Loucy (cell line): ENCODE measurements at regions not wholly inside any gene's neighbourhood (a gene's known extent, or its start where the extent isn't known, plus 50 kb on each side); places are given as distances from the start of the nearest gene placed in this dataset.

Experiments used
- H2AFZ ChIP-seq: fragments of 200-600 bp; sonication (generic); 2 replicates; pipeline ENCODE4 v1.6.0; 2016; ENCODE audit warnings: antibody characterized with exemption, mild to moderate bottlenecking, low read length, moderate library complexity
- H3F3A ChIP-seq: fragments of 200-600 bp; 2 replicates; pipeline ENCODE4 v1.6.0; 2016; ENCODE audit warnings: antibody characterized with exemption, low read depth, mild to moderate bottlenecking
- H3K27me3 ChIP-seq: fragments of 200-600 bp; sonication (generic); 2 replicates; pipeline ENCODE4 v1.6.1; 2014; ENCODE audit warnings: low read length, mild to moderate bottlenecking; ENCODE audit not compliant: insufficient read depth, poor library complexity, severe bottlenecking
- H3K36me3 ChIP-seq: fragments of 200-600 bp; sonication (generic); 2 replicates; pipeline ENCODE4 v1.6.1; 2016; ENCODE audit warnings: low read length; ENCODE audit not compliant: insufficient read depth
- H3K4me1 ChIP-seq: fragments of 200-600 bp; sonication (generic); 2 replicates; pipeline ENCODE4 v1.5.1; 2014; ENCODE audit warnings: low read length, mild to moderate bottlenecking; ENCODE audit not compliant: insufficient read depth, poor library complexity, severe bottlenecking
- H3K4me2 ChIP-seq: fragments of 200-600 bp; sonication (generic); 2 replicates; pipeline ENCODE4 v1.6.0; 2014; ENCODE audit warnings: antibody characterized with exemption, low read length, low read depth, mild to moderate bottlenecking; ENCODE audit not compliant: poor library complexity, severe bottlenecking
- H3K4me3 ChIP-seq: fragments of 200-600 bp; sonication (generic); 2 replicates; pipeline ENCODE4 v1.5.1; 2014; ENCODE audit warnings: low read length, mild to moderate bottlenecking, mixed read lengths; ENCODE audit not compliant: poor library complexity, severe bottlenecking
- H3K79me2 ChIP-seq: fragments of 200-600 bp; sonication (generic); 2 replicates; pipeline ENCODE4 v1.6.1; 2014; ENCODE audit warnings: low read length; ENCODE audit not compliant: insufficient read depth
- H3K9ac ChIP-seq: fragments of 200-600 bp; sonication (generic); 2 replicates; pipeline ENCODE4 v1.6.0; 2014; ENCODE audit warnings: mild to moderate bottlenecking, low read depth, low read length, moderate library complexity; ENCODE audit not compliant: poor library complexity, severe bottlenecking
- H3K9me2 ChIP-seq: fragments of 200-600 bp; sonication (generic); replicated peaks from 2 replicates; pipeline ENCODE4 v1.6.1; 2016; ENCODE audit warnings: low read depth, low read length, mixed read lengths
- H3K9me3 ChIP-seq: fragments of 200-600 bp; sonication (generic); 2 replicates; pipeline ENCODE4 v1.6.1; 2014; ENCODE audit warnings: mild to moderate bottlenecking, antibody characterized with exemption, low read length, low read depth; ENCODE audit not compliant: insufficient read depth
- H4K20me1 ChIP-seq: fragments of 200-600 bp; sonication (generic); 2 replicates; pipeline ENCODE4 v1.6.0; 2014; ENCODE audit warnings: antibody characterized with exemption, low read length, mild to moderate bottlenecking; ENCODE audit not compliant: insufficient read depth, poor library complexity, severe bottlenecking
- EZH2phosphoT487 ChIP-seq: fragments of 200-600 bp; IDR thresholded peaks from 2 replicates; pipeline ENCODE4 v1.6.1; 2018; ENCODE audit warnings: antibody characterized with exemption, mild to moderate bottlenecking, moderate library complexity, borderline replicate concordance
- TF ChIP-seq, protein P1 (sequence below): fragments of 200-600 bp; sonication (generic); conservative IDR thresholded peaks from 2 replicates; pipeline ENCODE4 v1.5.1; 2014; ENCODE audit warnings: mild to moderate bottlenecking, antibody characterized with exemption, low read length

DNA sequence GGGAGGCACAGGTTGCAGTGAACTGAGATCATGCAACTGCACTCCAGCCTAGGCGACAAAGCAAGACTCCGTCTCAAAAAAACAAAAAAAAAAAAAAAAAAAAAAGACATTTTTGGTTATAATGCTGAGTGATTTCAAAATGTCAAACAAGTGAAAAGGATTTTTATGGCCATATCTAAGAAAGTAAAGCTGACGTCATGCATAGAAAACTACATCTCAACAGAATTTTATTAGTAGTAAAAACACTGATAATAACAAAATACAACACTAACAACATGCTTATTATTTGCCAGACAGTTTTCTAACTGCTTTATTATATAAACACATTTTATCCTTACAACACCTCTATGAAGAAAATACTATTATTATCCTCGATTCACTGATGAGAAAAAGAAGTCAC lies 833.0 kb upstream of the WWC1 start:
- H4K20me1 ChIP-seq = no peaks in the 10 kb centered on the region
- no peaks in the 10 kb centered on the region for H3F3A ChIP-seq
- H3K9me3 ChIP-seq = no peaks in the 10 kb centered on the region
- H3K79me2 ChIP-seq = no peaks in the 10 kb centered on the region
- no peaks in the 10 kb centered on the region for H3K36me3 ChIP-seq
- H3K9ac ChIP-seq = no peak overlapping the region
- H3K4me1 ChIP-seq = no peaks in the 10 kb centered on the region
- no peak overlapping the region for H3K4me2 ChIP-seq
- H2AFZ ChIP-seq = no peak overlapping the region
- H3K4me3 ChIP-seq = no peak overlapping the region
- no peaks in the 10 kb centered on the region for H3K9me2 ChIP-seq
- TF ChIP-seq, protein P1, sequence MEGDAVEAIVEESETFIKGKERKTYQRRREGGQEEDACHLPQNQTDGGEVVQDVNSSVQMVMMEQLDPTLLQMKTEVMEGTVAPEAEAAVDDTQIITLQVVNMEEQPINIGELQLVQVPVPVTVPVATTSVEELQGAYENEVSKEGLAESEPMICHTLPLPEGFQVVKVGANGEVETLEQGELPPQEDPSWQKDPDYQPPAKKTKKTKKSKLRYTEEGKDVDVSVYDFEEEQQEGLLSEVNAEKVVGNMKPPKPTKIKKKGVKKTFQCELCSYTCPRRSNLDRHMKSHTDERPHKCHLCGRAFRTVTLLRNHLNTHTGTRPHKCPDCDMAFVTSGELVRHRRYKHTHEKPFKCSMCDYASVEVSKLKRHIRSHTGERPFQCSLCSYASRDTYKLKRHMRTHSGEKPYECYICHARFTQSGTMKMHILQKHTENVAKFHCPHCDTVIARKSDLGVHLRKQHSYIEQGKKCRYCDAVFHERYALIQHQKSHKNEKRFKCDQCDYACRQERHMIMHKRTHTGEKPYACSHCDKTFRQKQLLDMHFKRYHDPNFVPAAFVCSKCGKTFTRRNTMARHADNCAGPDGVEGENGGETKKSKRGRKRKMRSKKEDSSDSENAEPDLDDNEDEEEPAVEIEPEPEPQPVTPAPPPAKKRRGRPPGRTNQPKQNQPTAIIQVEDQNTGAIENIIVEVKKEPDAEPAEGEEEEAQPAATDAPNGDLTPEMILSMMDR = no peak
- TF ChIP-seq EZH2phosphoT487 = no peak
- no peaks in the 10 kb centered on the region for H3K27me3 ChIP-seq

GRCh38 chr5:167460449-167461020 lies 830.9 kb upstream of the WWC1 start:
- Histone ChIP-seq H3K9me3 (no peaks in the 10 kb centered on the region), H3K9ac (no peak overlapping the region), H3K27me3 (no peaks in the 10 kb centered on the region), H3K79me2 (no peaks in the 10 kb centered on the region), H3K36me3 (no peaks in the 10 kb centered on the region), H2AFZ (no peak overlapping the region), H3F3A (no peaks in the 10 kb centered on the region), H4K20me1 (no peaks in the 10 kb centered on the region), H3K4me1 (no peaks in the 10 kb centered on the region), H3K9me2 (no peaks in the 10 kb centered on the region), H3K4me2 (no peak overlapping the region), H3K4me3 (no peak overlapping the region)
- TF ChIP-seq, protein P1 = no peak
- no peak for TF ChIP-seq EZH2phosphoT487

DNA sequence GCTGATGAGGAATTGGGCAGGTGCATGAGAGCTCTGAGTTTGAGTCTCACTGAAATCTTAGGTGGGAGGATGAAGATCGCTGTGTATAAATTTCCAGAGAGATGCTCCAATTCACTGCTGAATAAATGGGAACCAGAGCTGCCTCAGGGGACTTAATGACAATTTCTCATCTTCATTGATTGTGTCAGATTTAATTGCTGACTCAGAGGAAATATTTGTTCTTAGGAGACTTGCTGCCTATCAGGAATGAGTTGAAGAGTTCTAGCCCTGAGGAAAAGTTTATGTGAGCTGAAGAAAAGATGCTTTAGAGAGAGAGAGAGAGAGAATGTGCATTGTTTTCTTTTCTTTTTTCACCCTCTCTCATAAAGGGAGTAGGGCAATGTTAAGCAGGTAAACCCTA lies 827.5 kb upstream of the WWC1 start:
- Histone ChIP-seq H3K9me2 (no peaks in the 10 kb centered on the region), H4K20me1 (no peaks in the 10 kb centered on the region), H3K9me3 (no peaks in the 10 kb centered on the region), H3K4me1 (no peaks in the 10 kb centered on the region), H3K9ac (no peak overlapping the region), H3K79me2 (no peaks in the 10 kb centered on the region), H3K27me3 (no peaks in the 10 kb centered on the region), H3K36me3 (no peaks in the 10 kb centered on the region), H3K4me3 (no peak overlapping the region), H3K4me2 (no peak overlapping the region), H2AFZ (no peak overlapping the region), H3F3A (no peaks in the 10 kb centered on the region)
- no peak for TF ChIP-seq EZH2phosphoT487
- TF ChIP-seq, protein P1 = no peak
